ENCODE measurements at regions not wholly inside any gene's neighbourhood (a gene's known extent, or its start where the extent isn't known, plus 50 kb on each side); places are given as distances from the start of the nearest gene placed in this dataset.

- TF ChIP-seq, protein P1, sequence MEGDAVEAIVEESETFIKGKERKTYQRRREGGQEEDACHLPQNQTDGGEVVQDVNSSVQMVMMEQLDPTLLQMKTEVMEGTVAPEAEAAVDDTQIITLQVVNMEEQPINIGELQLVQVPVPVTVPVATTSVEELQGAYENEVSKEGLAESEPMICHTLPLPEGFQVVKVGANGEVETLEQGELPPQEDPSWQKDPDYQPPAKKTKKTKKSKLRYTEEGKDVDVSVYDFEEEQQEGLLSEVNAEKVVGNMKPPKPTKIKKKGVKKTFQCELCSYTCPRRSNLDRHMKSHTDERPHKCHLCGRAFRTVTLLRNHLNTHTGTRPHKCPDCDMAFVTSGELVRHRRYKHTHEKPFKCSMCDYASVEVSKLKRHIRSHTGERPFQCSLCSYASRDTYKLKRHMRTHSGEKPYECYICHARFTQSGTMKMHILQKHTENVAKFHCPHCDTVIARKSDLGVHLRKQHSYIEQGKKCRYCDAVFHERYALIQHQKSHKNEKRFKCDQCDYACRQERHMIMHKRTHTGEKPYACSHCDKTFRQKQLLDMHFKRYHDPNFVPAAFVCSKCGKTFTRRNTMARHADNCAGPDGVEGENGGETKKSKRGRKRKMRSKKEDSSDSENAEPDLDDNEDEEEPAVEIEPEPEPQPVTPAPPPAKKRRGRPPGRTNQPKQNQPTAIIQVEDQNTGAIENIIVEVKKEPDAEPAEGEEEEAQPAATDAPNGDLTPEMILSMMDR (IDR thresholded peaks at IDR 0.05), result no peak
- H3K27ac Mint-ChIP-seq (ENCODE audit: unreplicated experiment), result no peak overlapping the region
- H3K9me3 Mint-ChIP-seq (ENCODE audit: unreplicated experiment), result no peaks in the 10 kb centered on the region
- no peaks in the 10 kb centered on the region for H3K4me1 Mint-ChIP-seq (ENCODE audit: unreplicated experiment)
- no peaks in the 10 kb centered on the region for H3K27me3 Mint-ChIP-seq (ENCODE audit: unreplicated experiment)
- DNase-seq (ENCODE audit: extremely low spot score, unreplicated experiment), result no peak
- H3K36me3 Mint-ChIP-seq (ENCODE audit: unreplicated experiment), result no peaks in the 10 kb centered on the region
- no peak overlapping the region for H3K4me3 Mint-ChIP-seq (ENCODE audit: unreplicated experiment)
Observed at GRCh38 chr21:31395791-31396190, 51.7 kb upstream of the TIAM1 start.

DNA sequence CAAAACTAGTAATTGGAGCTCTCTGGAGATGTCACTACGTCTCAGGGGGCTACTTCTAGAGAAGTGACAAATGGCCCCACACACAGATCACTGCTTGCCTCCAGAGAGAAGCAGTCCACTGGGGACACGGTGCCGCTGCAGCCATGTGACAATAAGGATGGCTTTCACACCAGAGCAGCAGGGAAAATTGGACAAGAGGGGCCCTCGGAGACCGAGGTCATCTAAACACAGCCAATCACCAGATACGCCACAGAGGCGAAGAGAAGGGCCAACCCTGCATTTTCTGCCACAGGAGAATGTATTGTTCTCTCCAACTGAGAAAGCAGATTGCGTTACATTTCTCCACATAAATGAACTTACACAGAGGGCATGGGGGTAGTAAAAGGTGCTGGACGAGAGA is 51.2 kb upstream of the TIAM1 start:
- no peaks in the 10 kb centered on the region for H3K36me3 Mint-ChIP-seq (ENCODE audit: unreplicated experiment)
- H3K27ac Mint-ChIP-seq (ENCODE audit: unreplicated experiment), result no peak overlapping the region
- no peak for DNase-seq (ENCODE audit: extremely low spot score, unreplicated experiment)
- no peak overlapping the region for H3K4me3 Mint-ChIP-seq (ENCODE audit: unreplicated experiment)
- TF ChIP-seq, protein P1 (IDR thresholded peaks at IDR 0.05), result no peak
- H3K4me1 Mint-ChIP-seq (ENCODE audit: unreplicated experiment), result no peaks in the 10 kb centered on the region
- H3K27me3 Mint-ChIP-seq (ENCODE audit: unreplicated experiment), result no peaks in the 10 kb centered on the region
- no peaks in the 10 kb centered on the region for H3K9me3 Mint-ChIP-seq (ENCODE audit: unreplicated experiment)

- Mint-ChIP-seq H3K9me3 (ENCODE audit: unreplicated experiment) (no peaks in the 10 kb centered on the region), H3K4me3 (ENCODE audit: unreplicated experiment) (no peak overlapping the region), H3K4me1 (ENCODE audit: unreplicated experiment) (no peaks in the 10 kb centered on the region), H3K36me3 (ENCODE audit: unreplicated experiment) (no peaks in the 10 kb centered on the region), H3K27ac (ENCODE audit: unreplicated experiment) (no peak overlapping the region), H3K27me3 (ENCODE audit: unreplicated experiment) (no peaks in the 10 kb centered on the region)
- no peak for DNase-seq (ENCODE audit: extremely low spot score, unreplicated experiment)
- TF ChIP-seq, protein P1 (IDR thresholded peaks at IDR 0.05), result no peak
Observed at GRCh38 chr21:31394309-31394708, 50.2 kb upstream of the TIAM1 start.

Measured in osteocyte (in vitro differentiated cells).